ENCODE measurements at regions not wholly inside any gene's neighbourhood (a gene's known extent, or its start where the extent isn't known, plus 50 kb on each side); places are given as distances from the start of the nearest gene placed in this dataset.

GRCh38 chr15:94683902-94684301 lies 452.5 kb downstream of the MCTP2 start:
- no peak for DNase-seq

GRCh38 chr15:94691169-94691568 lies 459.8 kb downstream of the MCTP2 start:
- no peak for DNase-seq

- DNase-seq: no peak
Measured at GRCh38 chr15:94692710-94693109, 461.3 kb downstream of the MCTP2 start.

GRCh38 chr15:94700211-94700610 lies 468.9 kb downstream of the MCTP2 start:
- no peak for DNase-seq

- DNase-seq: no peak
Measured at GRCh38 chr15:94701281-94701985, 470.1 kb downstream of the MCTP2 start.

GRCh38 chr15:94703596-94703995 lies 472.2 kb downstream of the MCTP2 start:
- no peak for DNase-seq

GRCh38 chr15:94704421-94704820 lies 473.1 kb downstream of the MCTP2 start:
- no peak for DNase-seq

GRCh38 chr15:94704946-94705345 lies 473.6 kb downstream of the MCTP2 start:
- DNase-seq: no peak

- DNase-seq: no peak
Measured at GRCh38 chr15:94709319-94709718, 478.0 kb downstream of the MCTP2 start.

- DNase-seq: no peak
Measured at GRCh38 chr15:94722024-94722636, 490.8 kb downstream of the MCTP2 start.

- no peak for DNase-seq
Measured at GRCh38 chr15:94723801-94724200, 492.4 kb downstream of the MCTP2 start.

- no peak for DNase-seq
Measured at GRCh38 chr15:94731286-94731685, 499.9 kb downstream of the MCTP2 start.

GRCh38 chr15:94734460-94734859 lies 503.1 kb downstream of the MCTP2 start:
- no peak for DNase-seq

- no peak for DNase-seq
Measured at GRCh38 chr15:94736236-94736635, 504.9 kb downstream of the MCTP2 start.

GRCh38 chr15:94739639-94740038 lies 508.3 kb downstream of the MCTP2 start:
- no peak for DNase-seq

- DNase-seq: no peak
Measured at GRCh38 chr15:94740469-94740868, 509.1 kb downstream of the MCTP2 start.

GRCh38 chr15:94743668-94744067 lies 512.3 kb downstream of the MCTP2 start:
- no peak for DNase-seq

GRCh38 chr15:94744080-94744793 lies 512.9 kb downstream of the MCTP2 start:
- DNase-seq: no peak

GRCh38 chr15:94745371-94745770 lies 514.0 kb downstream of the MCTP2 start:
- no peak for DNase-seq

GRCh38 chr15:94747510-94747909 lies 516.1 kb downstream of the MCTP2 start:
- DNase-seq: no peak

GRCh38 chr15:94749811-94750617 lies 518.7 kb downstream of the MCTP2 start:
- DNase-seq: no peak

GRCh38 chr15:94760348-94760747 lies 529.0 kb downstream of the MCTP2 start:
- DNase-seq: no peak

- DNase-seq: no peak
Measured at GRCh38 chr15:94761574-94761973, 530.2 kb downstream of the MCTP2 start.
